HG02610 (cell line): ENCODE measurements at regions not wholly inside any gene's neighbourhood (a gene's known extent, or its start where the extent isn't known, plus 50 kb on each side); places are given as distances from the start of the nearest gene placed in this dataset.

Source experiments
- ATAC-seq: cut with Tn5 transposase; IDR thresholded peaks from one replicate; pipeline ENCODE4 v1.9.1; 2021; ENCODE audit warnings: mild to moderate bottlenecking, moderate library complexity; ENCODE audit not compliant: unreplicated experiment

GRCh38 chr20:6693178-6693807 lies 74.2 kb upstream of the BMP2 start:
- no peak for ATAC-seq

GRCh38 chr20:6692566-6693173 lies 74.8 kb upstream of the BMP2 start:
- no peak for ATAC-seq

GRCh38 chr20:6691516-6691915 lies 76.0 kb upstream of the BMP2 start:
- no peak for ATAC-seq

GRCh38 chr20:6689339-6689973 lies 78.0 kb upstream of the BMP2 start:
- no peak for ATAC-seq

GRCh38 chr20:6686171-6686570 lies 81.3 kb upstream of the BMP2 start:
- ATAC-seq = no peak

- no peak for ATAC-seq
Observed at GRCh38 chr20:6685626-6686025, 81.9 kb upstream of the BMP2 start.

- ATAC-seq = no peak
Observed at GRCh38 chr20:6685181-6685582, 82.3 kb upstream of the BMP2 start.

- ATAC-seq = no peak
Observed at GRCh38 chr20:6683021-6683977, 84.2 kb upstream of the BMP2 start.

GRCh38 chr20:6680854-6681253 lies 86.6 kb upstream of the BMP2 start:
- no peak for ATAC-seq

- no peak for ATAC-seq
Observed at GRCh38 chr20:6680441-6680840, 87.0 kb upstream of the BMP2 start.

- ATAC-seq = no peak
Observed at GRCh38 chr20:6679086-6679485, 88.4 kb upstream of the BMP2 start.

- ATAC-seq = no peak
Observed at GRCh38 chr20:6678101-6678500, 89.4 kb upstream of the BMP2 start.

- ATAC-seq = no peak
Observed at GRCh38 chr20:6674831-6675230, 92.7 kb upstream of the BMP2 start.

GRCh38 chr20:6673071-6673470 lies 94.4 kb upstream of the BMP2 start:
- ATAC-seq = no peak

GRCh38 chr20:6671829-6672228 lies 95.7 kb upstream of the BMP2 start:
- ATAC-seq = no peak

GRCh38 chr20:6668546-6668945 lies 98.9 kb upstream of the BMP2 start:
- ATAC-seq = no peak

GRCh38 chr20:6665621-6666355 lies 101.7 kb upstream of the BMP2 start:
- ATAC-seq = no peak

- ATAC-seq = no peak
Observed at GRCh38 chr20:6665161-6665560, 102.3 kb upstream of the BMP2 start.

- no peak for ATAC-seq
Observed at GRCh38 chr20:6664574-6664973, 102.9 kb upstream of the BMP2 start.

- ATAC-seq = no peak
Observed at GRCh38 chr20:6663751-6664388, 103.6 kb upstream of the BMP2 start.
